IPS DF 6.9 (cell line): ENCODE measurements at regions not wholly inside any gene's neighbourhood (a gene's known extent, or its start where the extent isn't known, plus 50 kb on each side); places are given as distances from the start of the nearest gene placed in this dataset.

ENCODE experiments used
- DNase-seq: peaks from one replicate; pipeline ENCODE4 v3.0.0-alpha.2; 2013; ENCODE audit warnings: low read depth, low spot score
- H3K27ac ChIP-seq: one replicate; pipeline ENCODE4 v1.5.1; 2013; ENCODE audit warnings: low read length, control low read depth
- H3K27me3 ChIP-seq: 2 replicates; pipeline ENCODE4 v1.6.1; 2013; ENCODE audit warnings: mild to moderate bottlenecking, low read length; ENCODE audit not compliant: control insufficient read depth, insufficient read depth
- H3K36me3 ChIP-seq: 2 replicates; pipeline ENCODE4 v1.6.1; 2013; ENCODE audit warnings: low read length; ENCODE audit not compliant: control insufficient read depth, insufficient read depth
- H3K4me1 ChIP-seq: 2 replicates; pipeline ENCODE4 v1.6.1; 2013; ENCODE audit warnings: low read length; ENCODE audit not compliant: control insufficient read depth, insufficient read depth
- H3K4me3 ChIP-seq: 2 replicates; pipeline ENCODE4 v1.5.1; 2013; ENCODE audit warnings: mild to moderate bottlenecking, low read length
- H3K9me3 ChIP-seq: 2 replicates; pipeline ENCODE4 v1.6.1; 2013; ENCODE audit warnings: low read length, inconsistent platforms; ENCODE audit not compliant: control insufficient read depth, insufficient read depth
- WGBS: extraction: QIAGEN DNeasy Blood & Tissue Kit; methylation state at CpG from one replicate; pipeline ENCODE4 v1.1.7; 2013; ENCODE audit warnings: mixed read lengths, missing lambda C conversion rate; ENCODE audit not compliant: insufficient read length, insufficient coverage; 5-methylcytosine and 5-hydroxymethylcytosine counted together

GRCh38 chr16:6250511-6250910 is 1082.1 kb upstream of the RBFOX1 start:
- DNase-seq, result no peak
- WGBS, result no CpG with 5 or more reads among the region's 3 CpGs

GRCh38 chr16:6249863-6250262 is 1082.8 kb upstream of the RBFOX1 start:
- H3K27ac ChIP-seq, result no peak overlapping the region
- H3K36me3 ChIP-seq, result no peaks in the 10 kb centered on the region
- DNase-seq, result no peak
- H3K4me1 ChIP-seq, result no peaks in the 10 kb centered on the region
- no CpG with 5 or more reads among the region's 4 CpGs for WGBS
- H3K27me3 ChIP-seq, result no peaks in the 10 kb centered on the region
- no peak overlapping the region for H3K4me3 ChIP-seq
- no peaks in the 10 kb centered on the region; the same call in 1 of the 2 replicates for H3K9me3 ChIP-seq

More at GRCh38 chr16:6250511-6250910, 1082.1 kb upstream of the RBFOX1 start:
- no peaks in the 10 kb centered on the region; the same call in 1 of the 2 replicates for H3K9me3 ChIP-seq
- H3K27me3 ChIP-seq, result no peaks in the 10 kb centered on the region
- H3K4me3 ChIP-seq, result no peak overlapping the region
- no peaks in the 10 kb centered on the region for H3K36me3 ChIP-seq
- H3K4me1 ChIP-seq, result no peaks in the 10 kb centered on the region
- no peak overlapping the region for H3K27ac ChIP-seq

GRCh38 chr16:6248199-6248598 is 1084.4 kb upstream of the RBFOX1 start:
- WGBS, result no CpG with 5 or more reads among the region's 4 CpGs
- no peaks in the 10 kb centered on the region for H3K36me3 ChIP-seq
- no peak overlapping the region for H3K4me3 ChIP-seq
- no peaks in the 10 kb centered on the region for H3K27me3 ChIP-seq
- no peak for DNase-seq
- H3K9me3 ChIP-seq, result no peaks in the 10 kb centered on the region; the same call in 1 of the 2 replicates
- H3K27ac ChIP-seq, result no peak overlapping the region
- H3K4me1 ChIP-seq, result no peaks in the 10 kb centered on the region

DNA sequence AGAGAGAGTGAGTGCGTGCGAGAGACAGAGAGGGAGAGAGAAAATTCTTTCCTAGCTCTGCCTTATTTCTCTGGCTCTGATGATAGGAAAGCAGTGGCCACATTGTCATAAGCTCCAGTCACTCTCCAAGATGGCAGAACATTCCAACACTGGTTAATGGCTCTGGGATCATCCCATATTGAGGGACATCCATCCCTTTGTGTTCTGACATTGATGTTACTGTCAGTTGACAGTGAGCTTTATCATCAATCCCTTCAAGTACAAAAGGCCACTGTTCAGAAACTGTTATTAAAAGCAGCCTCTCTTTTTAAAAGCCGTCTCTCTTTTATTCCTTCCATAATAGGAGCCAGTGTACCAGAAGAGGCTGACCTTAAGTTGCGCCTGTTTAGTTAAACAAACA is 1084.9 kb upstream of the RBFOX1 start:
- no peak for DNase-seq
- Histone ChIP-seq H3K27ac (no peak overlapping the region), H3K27me3 (no peaks in the 10 kb centered on the region), H3K4me3 (no peak overlapping the region), H3K4me1 (no peaks in the 10 kb centered on the region), H3K36me3 (no peaks in the 10 kb centered on the region), H3K9me3 (no peaks in the 10 kb centered on the region; the same call in 1 of the 2 replicates)
- WGBS, result no CpG with 5 or more reads among the region's 4 CpGs

DNA sequence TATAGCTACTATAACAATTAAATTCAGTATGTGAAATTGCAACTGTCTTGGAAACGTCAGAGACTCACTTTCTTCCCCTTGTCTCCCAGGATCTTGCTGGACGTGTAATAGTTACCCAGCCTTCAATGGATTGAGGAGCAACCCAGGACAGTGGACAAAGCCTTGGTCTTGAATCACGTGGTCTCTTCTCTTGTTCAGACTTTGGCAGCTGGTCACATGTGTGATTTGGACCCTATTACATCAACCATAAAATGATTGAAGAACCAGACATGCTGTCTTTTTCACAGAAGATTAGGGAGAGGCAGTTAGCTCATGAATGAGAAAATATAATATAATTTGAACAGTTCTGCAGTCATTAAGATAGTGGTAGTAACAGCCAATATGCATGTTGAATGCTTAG is 1085.5 kb upstream of the RBFOX1 start:
- H3K27ac ChIP-seq, result no peak overlapping the region
- no peak for DNase-seq
- H3K27me3 ChIP-seq, result no peaks in the 10 kb centered on the region
- no peaks in the 10 kb centered on the region for H3K36me3 ChIP-seq
- no peaks in the 10 kb centered on the region; the same call in 1 of the 2 replicates for H3K9me3 ChIP-seq
- no CpG with 5 or more reads among the region's 3 CpGs for WGBS
- no peaks in the 10 kb centered on the region for H3K4me1 ChIP-seq
- H3K4me3 ChIP-seq, result no peak overlapping the region

DNA sequence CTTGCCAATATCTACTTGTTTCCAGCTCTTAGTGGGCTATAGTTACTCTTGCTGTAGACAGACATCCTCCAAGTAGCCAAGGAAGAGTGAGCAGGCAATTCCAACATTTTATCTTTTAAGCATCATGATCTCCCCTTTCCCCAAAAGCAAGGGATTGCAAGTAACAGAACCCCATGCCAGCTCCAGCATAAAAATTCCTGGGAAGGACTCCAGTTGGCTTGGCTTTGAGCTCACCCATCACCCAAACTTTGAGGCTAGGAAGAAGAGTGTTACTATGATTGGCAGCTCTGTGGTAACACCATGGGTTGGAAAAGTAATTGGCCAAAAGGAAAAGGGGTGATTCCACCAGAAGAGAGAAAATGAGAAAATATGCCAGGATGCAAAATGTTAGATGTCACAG is 1086.4 kb upstream of the RBFOX1 start:
- DNase-seq, result no peak
- Histone ChIP-seq H3K27ac (no peak overlapping the region), H3K36me3 (no peaks in the 10 kb centered on the region), H3K4me3 (no peak overlapping the region), H3K9me3 (no peaks in the 10 kb centered on the region; the same call in 1 of the 2 replicates), H3K27me3 (no peaks in the 10 kb centered on the region), H3K4me1 (no peaks in the 10 kb centered on the region)

- Histone ChIP-seq H3K27me3 (no peaks in the 10 kb centered on the region), H3K36me3 (no peaks in the 10 kb centered on the region), H3K4me1 (no peaks in the 10 kb centered on the region), H3K4me3 (no peak overlapping the region), H3K27ac (no peak overlapping the region), H3K9me3 (no peaks in the 10 kb centered on the region)
- WGBS, result no CpG with 5 or more reads among the region's 4 CpGs
- no peak for DNase-seq
Measured at GRCh38 chr16:6232056-6232455, 1100.6 kb upstream of the RBFOX1 start.

DNA sequence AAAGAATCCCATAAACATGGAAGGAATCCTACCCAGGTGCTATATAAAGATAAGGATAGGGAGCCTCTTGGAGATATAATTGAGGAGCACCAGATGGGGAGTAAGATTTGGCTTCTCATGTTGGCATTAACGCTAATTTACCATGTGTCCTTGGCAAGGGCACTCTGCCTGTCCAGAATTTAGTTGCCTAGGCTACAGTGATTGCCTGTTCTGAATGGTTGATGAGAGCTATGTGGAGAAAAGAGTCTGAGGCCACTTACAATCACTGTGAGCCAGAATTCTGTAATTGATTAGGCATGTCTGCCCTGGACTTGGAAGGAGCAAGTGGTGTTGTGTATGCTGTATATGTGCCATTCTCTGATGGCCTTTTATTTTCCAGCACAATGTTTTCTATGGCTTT is 1101.2 kb upstream of the RBFOX1 start:
- no peak for DNase-seq
- no peaks in the 10 kb centered on the region for H3K4me1 ChIP-seq
- H3K4me3 ChIP-seq, result no peak overlapping the region
- no CpG with 5 or more reads among the region's 1 CpG for WGBS
- H3K36me3 ChIP-seq, result no peaks in the 10 kb centered on the region
- no peaks in the 10 kb centered on the region for H3K9me3 ChIP-seq
- H3K27ac ChIP-seq, result no peak overlapping the region
- H3K27me3 ChIP-seq, result no peaks in the 10 kb centered on the region

- H3K27me3 ChIP-seq, result no peaks in the 10 kb centered on the region
- no peak overlapping the region for H3K4me3 ChIP-seq
- no peak overlapping the region for H3K27ac ChIP-seq
- no CpG with 5 or more reads among the region's 6 CpGs for WGBS
- H3K36me3 ChIP-seq, result no peaks in the 10 kb centered on the region
- no peaks in the 10 kb centered on the region for H3K4me1 ChIP-seq
- DNase-seq, result no peak
- no peaks in the 10 kb centered on the region for H3K9me3 ChIP-seq
Measured at GRCh38 chr16:6229186-6229585, 1103.5 kb upstream of the RBFOX1 start.

DNA sequence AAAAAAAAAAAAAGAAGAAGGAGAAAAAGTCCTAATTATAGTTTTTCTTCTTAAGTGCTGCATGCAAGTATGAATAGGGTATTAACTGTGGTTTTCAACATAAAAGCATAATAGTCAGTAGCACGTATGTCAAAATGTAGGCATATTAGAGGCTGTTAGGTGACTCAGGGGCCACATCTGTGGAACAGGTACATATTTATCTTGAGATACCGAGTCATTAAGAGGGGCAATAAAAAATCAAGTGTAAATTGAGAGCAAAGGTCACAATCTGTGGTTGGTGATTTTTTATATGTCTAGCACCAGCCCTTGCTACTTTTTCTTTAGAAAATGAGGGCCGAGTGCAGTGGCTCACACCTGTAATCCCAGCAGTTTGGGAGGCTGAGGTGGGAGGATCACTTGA is 1113.8 kb upstream of the RBFOX1 start:
- DNase-seq, result no peak
- H3K36me3 ChIP-seq, result no peaks in the 10 kb centered on the region
- H3K4me3 ChIP-seq, result no peak overlapping the region
- no peak overlapping the region for H3K27ac ChIP-seq
- H3K9me3 ChIP-seq, result no peaks in the 10 kb centered on the region
- no peaks in the 10 kb centered on the region for H3K27me3 ChIP-seq
- H3K4me1 ChIP-seq, result no peaks in the 10 kb centered on the region; the same call in 1 of the 2 replicates
- no CpG with 5 or more reads among the region's 3 CpGs for WGBS

DNA sequence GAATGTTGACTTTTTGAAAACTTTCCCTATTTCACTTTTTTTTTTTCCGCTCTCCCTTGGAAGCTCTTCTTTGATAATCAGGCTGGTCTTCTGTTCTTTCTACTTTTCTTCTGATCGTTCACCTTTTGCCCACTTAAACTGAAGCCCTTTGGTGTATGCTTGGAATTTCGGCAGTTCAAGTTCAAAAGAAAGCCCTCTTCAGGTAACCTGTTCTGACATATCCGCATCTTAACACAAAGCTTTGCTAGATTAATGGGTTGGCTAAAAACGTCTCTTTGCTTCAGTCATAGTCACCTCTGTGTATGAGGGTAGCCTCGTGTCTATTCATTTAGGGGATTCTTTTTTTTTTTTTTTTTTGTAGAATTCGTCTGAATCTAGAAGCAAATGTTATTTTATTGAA is 1115.8 kb upstream of the RBFOX1 start:
- Histone ChIP-seq H3K4me1 (no peaks in the 10 kb centered on the region; the same call in 1 of the 2 replicates), H3K27me3 (no peaks in the 10 kb centered on the region), H3K27ac (no peak overlapping the region), H3K36me3 (no peaks in the 10 kb centered on the region), H3K9me3 (no peaks in the 10 kb centered on the region), H3K4me3 (no peak overlapping the region)
- no CpG with 5 or more reads among the region's 7 CpGs for WGBS
- no peak for DNase-seq
